ENCODE measurements at regions not wholly inside any gene's neighbourhood (a gene's known extent, or its start where the extent isn't known, plus 50 kb on each side); places are given as distances from the start of the nearest gene placed in this dataset.

DNA sequence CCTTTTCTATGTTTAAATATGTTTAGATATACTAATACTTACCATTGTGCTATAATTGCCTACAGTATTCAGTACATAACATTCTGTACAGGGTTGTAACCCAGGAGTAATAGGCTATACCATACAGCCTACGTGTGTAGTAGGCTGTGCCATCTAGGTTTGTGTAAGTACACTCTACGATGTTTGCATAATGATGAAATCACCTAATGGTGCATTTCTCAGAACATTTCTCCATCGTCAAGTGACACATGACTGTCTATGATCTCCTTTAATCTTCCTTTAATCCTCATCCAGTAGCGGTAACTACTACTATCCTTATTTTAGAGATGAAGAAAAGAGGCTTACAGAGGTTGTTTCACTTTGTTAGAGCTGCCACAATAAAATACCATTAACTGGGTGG, 369.2 kb downstream of the PLK2 start:
- Mint-ChIP-seq H3K27ac (no peak overlapping the region), H3K27me3 (no peaks in the 10 kb centered on the region), H3K4me3 (no peak overlapping the region), H3K4me1 (no peaks in the 10 kb centered on the region), H3K9me3 (peaks cover 0 to 2% (median 0%) of the 10 kb centered on the region in 7 donors), H3K36me3 (no peaks in the 10 kb centered on the region)
- Histone ChIP-seq H3K4me3 (ENCODE audit: low read depth, low read length) (no peak overlapping the region), H3K36me3 (ENCODE audit: control insufficient read depth, insufficient read depth, low read length) (no peaks in the 10 kb centered on the region), H3K27ac (ENCODE audit: insufficient read depth, low read length, poor library complexity, severe bottlenecking) (no peak overlapping the region), H3K27me3 (ENCODE audit: control insufficient read depth, insufficient read depth, low read length) (no peaks in the 10 kb centered on the region), H3K4me1 (ENCODE audit: control insufficient read depth, insufficient read depth, low read length, poor library complexity, severe bottlenecking) (no peaks in the 10 kb centered on the region), H3K9me3 (ENCODE audit: control insufficient read depth in 2 of 2, low read length in 2 of 2) (no peaks in the 10 kb centered on the region)
- ATAC-seq (ENCODE audit: low read depth in 2 of 2) (no peak), DNase-seq (no peak)

GRCh38 chr5:58088941-58089340, 370.9 kb downstream of the PLK2 start:
- Histone ChIP-seq H3K9me3 (ENCODE audit: control insufficient read depth in 2 of 2, low read length in 2 of 2) (no peaks in the 10 kb centered on the region), H3K36me3 (ENCODE audit: control insufficient read depth, insufficient read depth, low read length) (no peaks in the 10 kb centered on the region), H3K27me3 (ENCODE audit: control insufficient read depth, insufficient read depth, low read length) (no peaks in the 10 kb centered on the region), H3K4me3 (ENCODE audit: low read depth, low read length) (no peak overlapping the region), H3K4me1 (ENCODE audit: control insufficient read depth, insufficient read depth, low read length, poor library complexity, severe bottlenecking) (no peaks in the 10 kb centered on the region), H3K27ac (ENCODE audit: insufficient read depth, low read length, poor library complexity, severe bottlenecking) (no peak overlapping the region)
- Mint-ChIP-seq H3K4me3 (no peak overlapping the region), H3K9me3 (no peaks in the 10 kb centered on the region), H3K4me1 (no peaks in the 10 kb centered on the region), H3K36me3 (no peaks in the 10 kb centered on the region), H3K27ac (no peak overlapping the region), H3K27me3 (no peaks in the 10 kb centered on the region)
- ATAC-seq (ENCODE audit: low read depth in 2 of 2) (no peak), DNase-seq (no peak)

- Mint-ChIP-seq H3K9me3 (no peaks in the 10 kb centered on the region), H3K27me3 (no peaks in the 10 kb centered on the region), H3K36me3 (no peaks in the 10 kb centered on the region), H3K4me1 (no peaks in the 10 kb centered on the region), H3K4me3 (no peak overlapping the region), H3K27ac (no peak overlapping the region)
- DNase-seq = no peak
- ATAC-seq (ENCODE audit: low read depth in 2 of 2) = no peak
- no peak overlapping the region for H3K27ac ChIP-seq (ENCODE audit: insufficient read depth, low read length, poor library complexity, severe bottlenecking)
- H3K27me3 ChIP-seq (ENCODE audit: control insufficient read depth, insufficient read depth, low read length) = no peaks in the 10 kb centered on the region
- H3K9me3 ChIP-seq (ENCODE audit: control insufficient read depth in 2 of 2, low read length in 2 of 2) = no peaks in the 10 kb centered on the region
- H3K4me3 ChIP-seq (ENCODE audit: low read depth, low read length) = no peak overlapping the region
- H3K36me3 ChIP-seq (ENCODE audit: control insufficient read depth, insufficient read depth, low read length) = no peaks in the 10 kb centered on the region
- no peaks in the 10 kb centered on the region for H3K4me1 ChIP-seq (ENCODE audit: control insufficient read depth, insufficient read depth, low read length, poor library complexity, severe bottlenecking)
Measured at GRCh38 chr5:58087905-58088304, 372.0 kb downstream of the PLK2 start.

DNA sequence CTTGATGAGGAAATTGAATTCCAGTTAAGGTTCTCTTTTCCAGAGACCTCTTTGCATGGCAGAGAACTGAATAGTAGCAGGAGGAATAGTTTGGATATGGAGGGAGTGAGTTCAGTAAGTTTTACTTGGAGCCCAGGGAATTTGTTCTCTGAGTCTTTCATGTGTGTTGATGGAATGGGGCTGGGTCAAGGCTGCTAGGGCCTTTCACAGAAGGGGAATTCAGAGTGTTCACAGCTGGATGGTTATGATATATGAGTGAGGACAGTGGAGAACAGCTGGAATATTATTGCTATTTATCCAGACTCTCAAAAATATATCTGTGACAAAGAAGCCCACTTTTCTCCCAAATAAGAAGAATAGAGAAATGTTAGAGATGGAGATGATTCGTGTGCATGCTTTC, 372.8 kb downstream of the PLK2 start:
- Mint-ChIP-seq H3K36me3 (no peaks in the 10 kb centered on the region), H3K4me1 (no peaks in the 10 kb centered on the region), H3K27me3 (no peaks in the 10 kb centered on the region), H3K27ac (no peak overlapping the region), H3K4me3 (no peak overlapping the region), H3K9me3 (peaks cover 0 to 2% (median 0%) of the 10 kb centered on the region in 7 donors)
- Histone ChIP-seq H3K36me3 (ENCODE audit: control insufficient read depth, insufficient read depth, low read length) (no peaks in the 10 kb centered on the region), H3K9me3 (ENCODE audit: control insufficient read depth in 2 of 2, low read length in 2 of 2) (no peaks in the 10 kb centered on the region), H3K4me1 (ENCODE audit: control insufficient read depth, insufficient read depth, low read length, poor library complexity, severe bottlenecking) (no peaks in the 10 kb centered on the region), H3K4me3 (ENCODE audit: low read depth, low read length) (no peak overlapping the region), H3K27me3 (ENCODE audit: control insufficient read depth, insufficient read depth, low read length) (no peaks in the 10 kb centered on the region), H3K27ac (ENCODE audit: insufficient read depth, low read length, poor library complexity, severe bottlenecking) (no peak overlapping the region)
- no peak for DNase-seq
- no peak for ATAC-seq (ENCODE audit: low read depth in 2 of 2)

GRCh38 chr5:58085800-58086199, 374.1 kb downstream of the PLK2 start:
- ATAC-seq (ENCODE audit: low read depth in 2 of 2) (no peak), DNase-seq (no peak)
- Mint-ChIP-seq H3K4me1 (no peaks in the 10 kb centered on the region), H3K27ac (no peak overlapping the region), H3K27me3 (no peaks in the 10 kb centered on the region), H3K4me3 (no peak overlapping the region), H3K36me3 (no peaks in the 10 kb centered on the region), H3K9me3 (peaks cover 0 to 2% (median 0%) of the 10 kb centered on the region in 7 donors)
- H3K4me1 ChIP-seq (ENCODE audit: control insufficient read depth, insufficient read depth, low read length, poor library complexity, severe bottlenecking) = no peaks in the 10 kb centered on the region
- H3K9me3 ChIP-seq (ENCODE audit: control insufficient read depth in 2 of 2, low read length in 2 of 2) = no peaks in the 10 kb centered on the region
- no peak overlapping the region for H3K4me3 ChIP-seq (ENCODE audit: low read depth, low read length)
- no peaks in the 10 kb centered on the region for H3K36me3 ChIP-seq (ENCODE audit: control insufficient read depth, insufficient read depth, low read length)
- H3K27ac ChIP-seq (ENCODE audit: insufficient read depth, low read length, poor library complexity, severe bottlenecking) = no peak overlapping the region
- no peaks in the 10 kb centered on the region for H3K27me3 ChIP-seq (ENCODE audit: control insufficient read depth, insufficient read depth, low read length)

- Histone ChIP-seq H3K4me3 (ENCODE audit: low read depth, low read length) (no peak overlapping the region), H3K36me3 (ENCODE audit: control insufficient read depth, insufficient read depth, low read length) (no peaks in the 10 kb centered on the region), H3K4me1 (ENCODE audit: control insufficient read depth, insufficient read depth, low read length, poor library complexity, severe bottlenecking) (no peaks in the 10 kb centered on the region), H3K27me3 (ENCODE audit: control insufficient read depth, insufficient read depth, low read length) (no peaks in the 10 kb centered on the region), H3K9me3 (ENCODE audit: control insufficient read depth in 2 of 2, low read length in 2 of 2) (no peaks in the 10 kb centered on the region), H3K27ac (ENCODE audit: insufficient read depth, low read length, poor library complexity, severe bottlenecking) (no peak overlapping the region)
- Mint-ChIP-seq H3K9me3 (peaks cover 0 to 2% (median 0%) of the 10 kb centered on the region in 7 donors), H3K27me3 (no peaks in the 10 kb centered on the region), H3K4me3 (no peak overlapping the region), H3K27ac (no peak overlapping the region), H3K36me3 (no peaks in the 10 kb centered on the region), H3K4me1 (no peaks in the 10 kb centered on the region)
- ATAC-seq (ENCODE audit: low read depth in 2 of 2) (no peak), DNase-seq (no peak)
Measured at GRCh38 chr5:58081435-58081834, 378.5 kb downstream of the PLK2 start.

GRCh38 chr5:58080573-58080972, 379.3 kb downstream of the PLK2 start:
- no peak overlapping the region for H3K27ac Mint-ChIP-seq
- no peak overlapping the region for H3K4me3 Mint-ChIP-seq
- no peaks in the 10 kb centered on the region for H3K27me3 Mint-ChIP-seq
- H3K27me3 ChIP-seq (ENCODE audit: control insufficient read depth, insufficient read depth, low read length) = no peaks in the 10 kb centered on the region
- H3K4me1 Mint-ChIP-seq = no peaks in the 10 kb centered on the region
- no peak for ATAC-seq (ENCODE audit: low read depth in 2 of 2)
- DNase-seq = no peak
- H3K36me3 ChIP-seq (ENCODE audit: control insufficient read depth, insufficient read depth, low read length) = no peaks in the 10 kb centered on the region
- H3K9me3 ChIP-seq (ENCODE audit: control insufficient read depth in 2 of 2, low read length in 2 of 2) = no peaks in the 10 kb centered on the region
- no peak overlapping the region for H3K27ac ChIP-seq (ENCODE audit: insufficient read depth, low read length, poor library complexity, severe bottlenecking)
- no peaks in the 10 kb centered on the region for H3K36me3 Mint-ChIP-seq
- H3K4me3 ChIP-seq (ENCODE audit: low read depth, low read length) = no peak overlapping the region
- H3K4me1 ChIP-seq (ENCODE audit: control insufficient read depth, insufficient read depth, low read length, poor library complexity, severe bottlenecking) = no peaks in the 10 kb centered on the region
- peaks cover 0 to 2% (median 0%) of the 10 kb centered on the region in 7 donors for H3K9me3 Mint-ChIP-seq

DNA sequence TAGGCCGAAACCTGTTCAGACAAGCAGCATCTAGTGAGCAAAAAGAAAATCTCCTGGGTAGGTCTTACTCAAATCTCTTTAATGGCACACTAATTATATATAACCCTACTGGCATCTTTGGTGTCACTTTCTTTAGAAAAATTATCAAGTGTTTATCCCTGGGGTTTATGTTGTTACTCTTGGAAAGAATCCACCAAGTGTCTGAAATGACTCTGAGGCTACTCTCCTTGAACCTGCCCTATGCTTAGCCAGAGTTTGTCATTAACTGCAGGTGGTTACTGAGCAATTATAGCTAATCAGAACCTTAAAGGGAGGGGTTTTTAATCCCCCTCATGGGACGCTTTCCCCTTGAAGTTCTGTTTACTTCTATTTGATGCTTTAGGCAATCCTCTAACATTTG, 381.9 kb downstream of the PLK2 start:
- Histone ChIP-seq H3K9me3 (ENCODE audit: control insufficient read depth in 2 of 2, low read length in 2 of 2) (no peaks in the 10 kb centered on the region), H3K4me3 (ENCODE audit: low read depth, low read length) (no peak overlapping the region), H3K36me3 (ENCODE audit: control insufficient read depth, insufficient read depth, low read length) (no peaks in the 10 kb centered on the region), H3K27me3 (ENCODE audit: control insufficient read depth, insufficient read depth, low read length) (no peaks in the 10 kb centered on the region), H3K27ac (ENCODE audit: insufficient read depth, low read length, poor library complexity, severe bottlenecking) (no peak overlapping the region), H3K4me1 (ENCODE audit: control insufficient read depth, insufficient read depth, low read length, poor library complexity, severe bottlenecking) (no peaks in the 10 kb centered on the region)
- DNase-seq = no peak
- Mint-ChIP-seq H3K27ac (no peak overlapping the region), H3K4me3 (no peak overlapping the region), H3K9me3 (peaks cover 0 to 2% (median 0%) of the 10 kb centered on the region in 7 donors), H3K4me1 (no peaks in the 10 kb centered on the region), H3K27me3 (no peaks in the 10 kb centered on the region), H3K36me3 (no peaks in the 10 kb centered on the region)
- no peak for ATAC-seq (ENCODE audit: low read depth in 2 of 2)

Measured in CD4-positive, CD25-positive, alpha-beta regulatory T cell (primary cell).